Activated naive CD8-positive, alpha-beta T cell treated with anti-CD3 and anti-CD28 coated beads, Interleukin-2, amount 10 ng/mL, durations not matched to agents 7 days and 5 days (primary cell): ENCODE measurements at regions not wholly inside any gene's neighbourhood (a gene's known extent, or its start where the extent isn't known, plus 50 kb on each side); places are given as distances from the start of the nearest gene placed in this dataset.
A peak's percentile ranks its signal among the peaks of the same experiment; 100 is the strongest.
"Not testable (repeated sequence)": the region's sequence is repeated elsewhere in the genome, so short reads cannot be mapped to it uniquely, and the experiment has no call there.

ENCODE experiments used
- ATAC-seq: fragments of 150-1000 bp; cut with Tn5 transposase; one replicate; pipeline ENCODE4 v1.10.0; 2021; ENCODE audit warnings: low read depth, moderate library complexity
- POLR2A ChIA-PET: fragments of 350-600 bp; sonication (Branson Sonifier 250); formaldehyde crosslinking; loops from one replicate; lab custom pipeline; 2021; ENCODE audit warnings: antibody characterized with exemption; lab: Charles Lee
- DNase-seq: peaks from one replicate; pipeline ENCODE4 v3.0.0; 2021
- H3K27ac Mint-ChIP-seq: one replicate; pipeline ENCODE4 v1.8.0; 2022; ENCODE audit warnings: mild to moderate bottlenecking, mixed read lengths
- H3K27me3 Mint-ChIP-seq: one replicate; pipeline ENCODE4 v1.8.0; 2022; ENCODE audit warnings: mild to moderate bottlenecking, moderate library complexity, mixed read lengths
- H3K36me3 Mint-ChIP-seq: one replicate; pipeline ENCODE4 v1.8.0; 2021; ENCODE audit warnings: mild to moderate bottlenecking, mixed read lengths
- H3K4me1 Mint-ChIP-seq: one replicate; pipeline ENCODE4 v1.8.0; 2021; ENCODE audit warnings: mixed read lengths
- H3K4me3 Mint-ChIP-seq: one replicate; pipeline ENCODE4 v1.8.0; 2022; ENCODE audit warnings: mild to moderate bottlenecking, moderate library complexity, mixed read lengths
- H3K9me3 Mint-ChIP-seq: one replicate; pipeline ENCODE4 v1.8.0; 2021; ENCODE audit warnings: mixed read lengths

GRCh38 chr3:197459571-197459970 is 96.2 kb downstream of the BDH1 start:
- peak; percentile 41 for DNase-seq
- ATAC-seq, POLR2A ChIA-PET, H3K36me3 Mint-ChIP-seq, H3K9me3 Mint-ChIP-seq, H3K4me3 Mint-ChIP-seq: not testable (repeated sequence)
- Mint-ChIP-seq H3K27ac (peak overlapping the region; percentile 54), H3K4me1 (peaks cover 12% of the 10 kb centered on the region), H3K27me3 (peaks cover 36% of the 10 kb centered on the region)

GRCh38 chr3:197458906-197459470 is 96.8 kb downstream of the BDH1 start:
- DNase-seq, result no peak
- H3K9me3 Mint-ChIP-seq, result peaks cover 9% of the 10 kb centered on the region
- peak overlapping the region; percentile 58 for H3K27ac Mint-ChIP-seq
- peak overlapping the region; percentile 3 for H3K4me3 Mint-ChIP-seq
- POLR2A ChIA-PET, result no interaction called here
- H3K27me3 Mint-ChIP-seq, result peaks cover 39% of the 10 kb centered on the region
- peaks cover 14% of the 10 kb centered on the region for H3K4me1 Mint-ChIP-seq
- H3K36me3 Mint-ChIP-seq, result peaks cover 3% of the 10 kb centered on the region
- ATAC-seq, result no peak

- DNase-seq (no peak), ATAC-seq (peak; percentile 35)
- Mint-ChIP-seq H3K4me1 (peaks cover 12% of the 10 kb centered on the region), H3K27me3 (peaks cover 31% of the 10 kb centered on the region), H3K9me3 (peaks cover 9% of the 10 kb centered on the region), H3K27ac (no peak overlapping the region), H3K36me3 (peaks cover 3% of the 10 kb centered on the region), H3K4me3 (no peak overlapping the region)
- POLR2A ChIA-PET, result no interaction called here
Measured at GRCh38 chr3:197458179-197458707, 97.5 kb downstream of the BDH1 start.

- Mint-ChIP-seq H3K27ac (peak overlapping the region; percentile 73), H3K9me3 (peaks cover 9% of the 10 kb centered on the region)
Measured at GRCh38 chr3:197456261-197457091, 99.3 kb downstream of the BDH1 start.

GRCh38 chr3:197454841-197455240 is 100.9 kb downstream of the BDH1 start:
- peaks cover 28% of the 10 kb centered on the region for H3K27me3 Mint-ChIP-seq
- H3K36me3 Mint-ChIP-seq, H3K9me3 Mint-ChIP-seq, H3K27ac Mint-ChIP-seq, DNase-seq, H3K4me3 Mint-ChIP-seq, ATAC-seq, POLR2A ChIA-PET: not testable (repeated sequence)
- H3K4me1 Mint-ChIP-seq, result peaks cover 12% of the 10 kb centered on the region

More at GRCh38 chr3:197456261-197457091, 99.3 kb downstream of the BDH1 start:
- ATAC-seq, result peak; percentile 49
- peaks cover 3% of the 10 kb centered on the region for H3K36me3 Mint-ChIP-seq
- H3K4me1 Mint-ChIP-seq, result peaks cover 12% of the 10 kb centered on the region
- POLR2A ChIA-PET, result interaction anchor here (0.6 kb wide), 1 partner anchor 68 kb away, joined by 4 read pairs; no protein-coding TSS in a partner anchor
- peak; percentile 68 for DNase-seq
- peak overlapping the region; percentile 90 for H3K4me3 Mint-ChIP-seq
- peaks cover 26% of the 10 kb centered on the region for H3K27me3 Mint-ChIP-seq

GRCh38 chr3:197454014-197454413 is 101.8 kb downstream of the BDH1 start:
- no peak overlapping the region for H3K27ac Mint-ChIP-seq
- ATAC-seq (peak; percentile 62), DNase-seq (no peak)
- H3K9me3 Mint-ChIP-seq, result peaks cover 2% of the 10 kb centered on the region
- H3K27me3 Mint-ChIP-seq, result peaks cover 28% of the 10 kb centered on the region
- peaks cover 2% of the 10 kb centered on the region for H3K36me3 Mint-ChIP-seq
- no peak overlapping the region for H3K4me3 Mint-ChIP-seq
- POLR2A ChIA-PET, result no interaction called here
- H3K4me1 Mint-ChIP-seq, result peaks cover 12% of the 10 kb centered on the region

- Mint-ChIP-seq H3K36me3 (no peaks in the 10 kb centered on the region), H3K27ac (no peak overlapping the region), H3K27me3 (peaks cover 24% of the 10 kb centered on the region), H3K4me1 (peaks cover 7% of the 10 kb centered on the region), H3K9me3 (no peaks in the 10 kb centered on the region), H3K4me3 (no peak overlapping the region)
- DNase-seq, result no peak
- POLR2A ChIA-PET, result no interaction called here
- no peak for ATAC-seq
Measured at GRCh38 chr3:197450810-197451209, 105.0 kb downstream of the BDH1 start.

- no peak overlapping the region for H3K27ac Mint-ChIP-seq
- POLR2A ChIA-PET, result no interaction called here
- peaks cover 19% of the 10 kb centered on the region for H3K27me3 Mint-ChIP-seq
- peaks cover 2% of the 10 kb centered on the region for H3K4me1 Mint-ChIP-seq
- no peaks in the 10 kb centered on the region for H3K36me3 Mint-ChIP-seq
- no peaks in the 10 kb centered on the region for H3K9me3 Mint-ChIP-seq
- no peak overlapping the region for H3K4me3 Mint-ChIP-seq
- DNase-seq (no peak), ATAC-seq (no peak)
Measured at GRCh38 chr3:197450308-197450707, 105.5 kb downstream of the BDH1 start.

- H3K27ac Mint-ChIP-seq, H3K36me3 Mint-ChIP-seq, DNase-seq, H3K4me1 Mint-ChIP-seq, POLR2A ChIA-PET, ATAC-seq, H3K9me3 Mint-ChIP-seq, H3K4me3 Mint-ChIP-seq: not testable (repeated sequence)
- H3K27me3 Mint-ChIP-seq, result peaks cover 16% of the 10 kb centered on the region
Measured at GRCh38 chr3:197449181-197449580, 106.6 kb downstream of the BDH1 start.

- H3K9me3 Mint-ChIP-seq, POLR2A ChIA-PET: not testable (repeated sequence)
- H3K27me3 Mint-ChIP-seq, result peaks cover 14% of the 10 kb centered on the region
Measured at GRCh38 chr3:197447781-197448180, 108.0 kb downstream of the BDH1 start.

GRCh38 chr3:197447057-197447456 is 108.7 kb downstream of the BDH1 start:
- DNase-seq, result no peak
- Mint-ChIP-seq H3K9me3 (no peaks in the 10 kb centered on the region), H3K27ac (no peak overlapping the region), H3K4me3 (no peak overlapping the region), H3K4me1 (no peaks in the 10 kb centered on the region), H3K36me3 (no peaks in the 10 kb centered on the region), H3K27me3 (peaks cover 16% of the 10 kb centered on the region)
- ATAC-seq, result no peak
- POLR2A ChIA-PET, result no interaction called here

More at GRCh38 chr3:197447781-197448180, 108.0 kb downstream of the BDH1 start:
- ATAC-seq, H3K27ac Mint-ChIP-seq, H3K4me3 Mint-ChIP-seq, DNase-seq, H3K4me1 Mint-ChIP-seq, H3K36me3 Mint-ChIP-seq: not testable (repeated sequence)

- peaks cover 19% of the 10 kb centered on the region for H3K27me3 Mint-ChIP-seq
- no peak overlapping the region for H3K4me3 Mint-ChIP-seq
- H3K27ac Mint-ChIP-seq, result no peak overlapping the region
- POLR2A ChIA-PET, result no interaction called here
- H3K9me3 Mint-ChIP-seq, result no peaks in the 10 kb centered on the region
- no peaks in the 10 kb centered on the region for H3K36me3 Mint-ChIP-seq
- DNase-seq (no peak), ATAC-seq (no peak)
- no peaks in the 10 kb centered on the region for H3K4me1 Mint-ChIP-seq
Measured at GRCh38 chr3:197446700-197447056, 109.1 kb downstream of the BDH1 start.

- Mint-ChIP-seq H3K27me3 (peaks cover 23% of the 10 kb centered on the region), H3K4me3 (no peak overlapping the region), H3K36me3 (no peaks in the 10 kb centered on the region), H3K4me1 (no peaks in the 10 kb centered on the region), H3K9me3 (no peaks in the 10 kb centered on the region), H3K27ac (no peak overlapping the region)
- ATAC-seq, result no peak
- POLR2A ChIA-PET, result no interaction called here
- no peak for DNase-seq
Measured at GRCh38 chr3:197445896-197446699, 109.7 kb downstream of the BDH1 start.
